H9 (cell line): ENCODE measurements at regions not wholly inside any gene's neighbourhood (a gene's known extent, or its start where the extent isn't known, plus 50 kb on each side); places are given as distances from the start of the nearest gene placed in this dataset.

Experiments used
- DNase-seq: peaks from one replicate; pipeline ENCODE4 v3.0.0-alpha.2; 2017
- H2AFZ ChIP-seq: one replicate; pipeline ENCODE4 v1.6.1; 2013; ENCODE audit warnings: mild to moderate bottlenecking, low read length, control low read depth, moderate library complexity
- H2AK5ac ChIP-seq: 2 replicates; pipeline ENCODE4 v1.6.1; 2013; ENCODE audit warnings: low read length, control low read depth, mixed read lengths; ENCODE audit not compliant: insufficient read length
- H2BK120ac ChIP-seq: one replicate; pipeline ENCODE4 v1.6.1; 2013; ENCODE audit warnings: low read depth, mild to moderate bottlenecking, low read length, control low read depth, inconsistent platforms; ENCODE audit not compliant: poor library complexity, severe bottlenecking
- H2BK12ac ChIP-seq: 2 replicates; pipeline ENCODE4 v1.6.1; 2013; ENCODE audit warnings: low read length, control low read depth, mixed read lengths, low read depth; ENCODE audit not compliant: insufficient read length
- H2BK15ac ChIP-seq: 2 replicates; pipeline ENCODE4 v1.6.1; 2013; ENCODE audit warnings: low read depth, low read length, control low read depth
- H2BK20ac ChIP-seq: one replicate; pipeline ENCODE4 v1.6.1; 2013; ENCODE audit warnings: low read depth, mild to moderate bottlenecking, low read length, control low read depth, inconsistent platforms; ENCODE audit not compliant: poor library complexity, severe bottlenecking
- H2BK5ac ChIP-seq: 2 replicates; pipeline ENCODE4 v1.6.1; 2013; ENCODE audit warnings: low read length, control low read depth, mixed read lengths; ENCODE audit not compliant: insufficient read length
- H3K14ac ChIP-seq: 2 replicates; pipeline ENCODE4 v1.6.1; 2013; ENCODE audit warnings: low read length, control low read depth; ENCODE audit not compliant: insufficient read depth
- H3K18ac ChIP-seq: 2 replicates; pipeline ENCODE4 v1.6.1; 2013; ENCODE audit warnings: low read depth, mild to moderate bottlenecking, mixed read lengths, low read length, control low read depth; ENCODE audit not compliant: insufficient read length
- H3K23ac ChIP-seq: 2 replicates; pipeline ENCODE4 v1.6.1; 2013; ENCODE audit warnings: low read length, control low read depth, mixed read lengths, low read depth; ENCODE audit not compliant: insufficient read length
- H3K23me2 ChIP-seq: 2 replicates; pipeline ENCODE4 v1.6.1; 2013; ENCODE audit warnings: low read depth, mild to moderate bottlenecking, mixed read lengths, low read length, control low read depth; ENCODE audit not compliant: insufficient read length, poor library complexity, severe bottlenecking
- H3K27ac ChIP-seq: 2 replicates; pipeline ENCODE4 v1.5.1; 2013; ENCODE audit warnings: low read length, control low read depth, mixed read lengths, low read depth; ENCODE audit not compliant: insufficient read length
- H3K27me3 ChIP-seq: 2 replicates; pipeline ENCODE4 v1.6.1; 2013; ENCODE audit warnings: low read length, control low read depth, inconsistent platforms; ENCODE audit not compliant: insufficient read depth
- H3K4ac ChIP-seq: 2 replicates; pipeline ENCODE4 v1.6.1; 2013; ENCODE audit warnings: low read depth, mild to moderate bottlenecking, control low read depth, inconsistent platforms, low read length, moderate library complexity
- H3K4me1 ChIP-seq: 2 replicates; pipeline ENCODE4 v1.6.1; 2013; ENCODE audit warnings: low read length, control low read depth, inconsistent platforms; ENCODE audit not compliant: insufficient read depth
- H3K4me2 ChIP-seq: 2 replicates; pipeline ENCODE4 v1.6.1; 2013; ENCODE audit warnings: low read length, control low read depth, mixed read lengths; ENCODE audit not compliant: insufficient read length, insufficient read depth
- H3K56ac ChIP-seq: 2 replicates; pipeline ENCODE4 v1.6.1; 2013; ENCODE audit warnings: low read depth, mild to moderate bottlenecking, mixed read lengths, low read length, control low read depth; ENCODE audit not compliant: insufficient read length
- H3K79me1 ChIP-seq: 2 replicates; pipeline ENCODE4 v1.6.1; 2013; ENCODE audit warnings: low read depth, mild to moderate bottlenecking, moderate library complexity, low read length, control low read depth, inconsistent platforms; ENCODE audit not compliant: insufficient read depth, poor library complexity, severe bottlenecking
- H3K79me2 ChIP-seq: 2 replicates; pipeline ENCODE4 v1.6.1; 2013; ENCODE audit warnings: low read length, control low read depth, inconsistent platforms; ENCODE audit not compliant: insufficient read depth
- H3K9ac ChIP-seq: 2 replicates; pipeline ENCODE4 v1.6.1; 2013; ENCODE audit warnings: low read length, control low read depth, mixed read lengths; ENCODE audit not compliant: insufficient read length; ENCODE audit errors: extremely low read depth
- H3K9me3 ChIP-seq: one replicate; pipeline ENCODE4 v1.6.1; 2013; ENCODE audit warnings: low read depth, low read length, inconsistent platforms; ENCODE audit not compliant: control insufficient read depth
- H3T11ph ChIP-seq: one replicate; pipeline ENCODE4 v1.6.1; 2013; ENCODE audit warnings: mild to moderate bottlenecking, low read length, control low read depth, inconsistent platforms
- H4K20me1 ChIP-seq: one replicate; pipeline ENCODE4 v1.6.1; 2013; ENCODE audit not compliant: control insufficient read depth, insufficient read length, insufficient read depth
- H4K5ac ChIP-seq: 2 replicates; pipeline ENCODE4 v1.6.1; 2013; ENCODE audit warnings: low read depth, mild to moderate bottlenecking, mixed read lengths, low read length, control low read depth; ENCODE audit not compliant: insufficient read length
- H4K8ac ChIP-seq: replicated peaks from 2 replicates; pipeline ENCODE4 v1.6.1; 2013; ENCODE audit warnings: low read length, control low read depth, mixed read lengths, low read depth; ENCODE audit not compliant: insufficient read length
- H4K91ac ChIP-seq: 2 replicates; pipeline ENCODE4 v1.6.1; 2013; ENCODE audit warnings: low read depth, mild to moderate bottlenecking, moderate library complexity, mixed read lengths, low read length, control low read depth; ENCODE audit not compliant: insufficient read length
- H3K27ac Mint-ChIP-seq, 3 experiments: 2 replicates in 2 of 3; 3 replicates in 1 of 3; pipeline ENCODE4 v1.8.0; 2020 to 2021; ENCODE audit warnings: mixed read lengths in 3 of 3, mild to moderate bottlenecking in 1 of 3, moderate library complexity in 1 of 3
- H3K27me3 Mint-ChIP-seq: 2 replicates; pipeline ENCODE4 v1.8.0; 2021; ENCODE audit warnings: low read depth, mild to moderate bottlenecking, moderate library complexity, mixed read lengths
- H3K36me3 Mint-ChIP-seq, 3 experiments: 2 replicates in 2 of 3; 3 replicates in 1 of 3; pipeline ENCODE4 v1.8.0; 2020 to 2021; ENCODE audit warnings: low read depth in 3 of 3, mixed read lengths in 3 of 3; ENCODE audit not compliant: insufficient read depth in 1 of 3
- H3K4me1 Mint-ChIP-seq, 2 experiments: 2 replicates each; pipeline ENCODE4 v1.8.0; 2020; ENCODE audit warnings: mixed read lengths in 2 of 2
- H3K4me3 Mint-ChIP-seq, 2 experiments: 2 replicates in 1 of 2; 3 replicates in 1 of 2; pipeline ENCODE4 v1.8.0; 2020 to 2021; ENCODE audit warnings: mild to moderate bottlenecking in 2 of 2, mixed read lengths in 2 of 2, moderate library complexity in 1 of 2
- H3K9me3 Mint-ChIP-seq, 2 experiments: 2 replicates in 1 of 2; 3 replicates in 1 of 2; pipeline ENCODE4 v1.8.0; 2020; ENCODE audit warnings: mild to moderate bottlenecking in 2 of 2, mixed read lengths in 2 of 2, moderate library complexity in 1 of 2
- WGBS: extraction: QIAGEN DNeasy Blood & Tissue Kit; methylation state at CpG from one replicate; pipeline ENCODE4 v1.1.7; 2013; ENCODE audit warnings: missing lambda C conversion rate, low lambda C conversion rate, mixed read lengths; ENCODE audit not compliant: insufficient read length; ENCODE audit errors: extremely low coverage; 5-methylcytosine and 5-hydroxymethylcytosine counted together
- TF ChIP-seq, protein P1 (sequence below): fragments of 200-600 bp; sonication (generic); conservative IDR thresholded peaks from 3 replicates; pipeline ENCODE4 v1.8.0; 2021; ENCODE audit warnings: antibody characterized with exemption, mild to moderate bottlenecking

DNA sequence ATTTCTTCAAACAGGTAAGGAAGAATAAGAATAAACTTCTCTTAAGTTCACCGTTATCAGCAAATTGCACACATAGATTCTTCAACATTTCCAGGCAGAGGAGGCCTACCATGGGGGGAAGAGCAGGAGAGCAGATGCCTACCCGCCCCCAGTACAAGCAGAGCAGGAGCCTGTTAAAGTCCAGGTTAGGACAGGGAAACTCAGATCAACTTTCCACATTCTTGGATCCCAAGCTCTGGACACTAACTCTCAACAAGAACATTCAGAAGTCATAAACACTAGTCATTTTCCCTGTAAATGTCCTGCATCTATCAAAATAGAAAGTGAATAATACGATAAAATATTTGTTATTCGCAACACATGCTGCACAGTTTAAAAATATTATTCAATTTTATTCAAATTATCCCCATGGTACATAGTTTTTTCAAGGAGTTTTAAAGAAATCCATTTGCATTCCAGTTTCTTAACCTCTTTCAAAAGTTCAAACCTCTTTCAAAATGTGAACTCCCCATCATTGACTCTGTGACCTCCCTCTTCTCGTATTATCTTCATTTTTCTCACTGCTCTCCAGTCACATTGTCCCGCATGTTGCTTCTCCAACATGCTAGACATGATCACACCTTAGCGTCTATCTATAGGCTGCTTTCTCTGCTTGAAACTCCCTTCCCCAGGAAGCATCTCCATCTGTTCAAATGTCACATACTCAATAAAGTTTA is 185.2 kb upstream of the NEIL3 start:
- Histone ChIP-seq H3K4ac (no peak overlapping the region), H4K91ac (no peak overlapping the region)
- H3K9me3 Mint-ChIP-seq, result peaks cover 20 to 21% of the 10 kb centered on the region in 2 experiments

More for the DNA sequence above, 185.2 kb upstream of the NEIL3 start:
- H3K27ac Mint-ChIP-seq, result no peak overlapping the region; a peak in 1 of 7 replicates
- H3K23ac ChIP-seq, result no peak overlapping the region
- H3K27me3 Mint-ChIP-seq, result no peaks in the 10 kb centered on the region
- H3K56ac ChIP-seq, result no peak overlapping the region
- no peak overlapping the region for H4K5ac ChIP-seq
- no peak overlapping the region for H2BK15ac ChIP-seq
- no peaks in the 10 kb centered on the region for H3K79me2 ChIP-seq
- H3K9ac ChIP-seq, result no peak overlapping the region
- no peak overlapping the region for H4K8ac ChIP-seq
- no peak for DNase-seq
- H3T11ph ChIP-seq, result no peak overlapping the region
- no peaks in the 10 kb centered on the region for H3K4me1 ChIP-seq
- H4K20me1 ChIP-seq, result no peaks in the 10 kb centered on the region
- no peaks in the 10 kb centered on the region for H3K27me3 ChIP-seq
- H2AFZ ChIP-seq, result no peak overlapping the region
- H2BK120ac ChIP-seq, result no peak overlapping the region
- H3K9me3 ChIP-seq, result no peaks in the 10 kb centered on the region
- H3K23me2 ChIP-seq, result no peaks in the 10 kb centered on the region
- H3K14ac ChIP-seq, result no peak overlapping the region
- TF ChIP-seq, protein P1, sequence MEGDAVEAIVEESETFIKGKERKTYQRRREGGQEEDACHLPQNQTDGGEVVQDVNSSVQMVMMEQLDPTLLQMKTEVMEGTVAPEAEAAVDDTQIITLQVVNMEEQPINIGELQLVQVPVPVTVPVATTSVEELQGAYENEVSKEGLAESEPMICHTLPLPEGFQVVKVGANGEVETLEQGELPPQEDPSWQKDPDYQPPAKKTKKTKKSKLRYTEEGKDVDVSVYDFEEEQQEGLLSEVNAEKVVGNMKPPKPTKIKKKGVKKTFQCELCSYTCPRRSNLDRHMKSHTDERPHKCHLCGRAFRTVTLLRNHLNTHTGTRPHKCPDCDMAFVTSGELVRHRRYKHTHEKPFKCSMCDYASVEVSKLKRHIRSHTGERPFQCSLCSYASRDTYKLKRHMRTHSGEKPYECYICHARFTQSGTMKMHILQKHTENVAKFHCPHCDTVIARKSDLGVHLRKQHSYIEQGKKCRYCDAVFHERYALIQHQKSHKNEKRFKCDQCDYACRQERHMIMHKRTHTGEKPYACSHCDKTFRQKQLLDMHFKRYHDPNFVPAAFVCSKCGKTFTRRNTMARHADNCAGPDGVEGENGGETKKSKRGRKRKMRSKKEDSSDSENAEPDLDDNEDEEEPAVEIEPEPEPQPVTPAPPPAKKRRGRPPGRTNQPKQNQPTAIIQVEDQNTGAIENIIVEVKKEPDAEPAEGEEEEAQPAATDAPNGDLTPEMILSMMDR, result no peak
- H3K79me1 ChIP-seq, result no peaks in the 10 kb centered on the region
- peaks cover 11 to 27% (median 14%) of the 10 kb centered on the region in 3 experiments for H3K36me3 Mint-ChIP-seq
- H2BK20ac ChIP-seq, result no peak overlapping the region
- no peak overlapping the region for H2BK12ac ChIP-seq
- H2BK5ac ChIP-seq, result no peak overlapping the region
- no peaks in the 10 kb centered on the region for H3K4me1 Mint-ChIP-seq
- no peak overlapping the region for H2AK5ac ChIP-seq
- H3K4me3 Mint-ChIP-seq, result no peak overlapping the region
- no CpG with 5 or more reads among the region's 7 CpGs for WGBS
- H3K27ac ChIP-seq, result no peak overlapping the region
- H3K4me2 ChIP-seq, result no peak overlapping the region
- H3K18ac ChIP-seq, result no peak overlapping the region
